ENCODE measurements at regions not wholly inside any gene's neighbourhood (a gene's known extent, or its start where the extent isn't known, plus 50 kb on each side); places are given as distances from the start of the nearest gene placed in this dataset.

- H3K9me3 ChIP-seq (ENCODE audit: insufficient read depth, low read depth, low read length) = no peaks in the 10 kb centered on the region
- H3K4me3 ChIP-seq (ENCODE audit: low read length, poor library complexity, severe bottlenecking) = no peak overlapping the region
- no peak overlapping the region for H3K9ac ChIP-seq (ENCODE audit: low read depth, low read length, poor library complexity, severe bottlenecking)
- H3K36me3 ChIP-seq (ENCODE audit: insufficient read depth, low read length) = no peaks in the 10 kb centered on the region
- no peak overlapping the region for H3K4me2 ChIP-seq (ENCODE audit: low read depth, low read length, poor library complexity, severe bottlenecking)
- H3K9me2 ChIP-seq (replicated peaks; ENCODE audit: low read depth, low read length) = no peaks in the 10 kb centered on the region
- no peaks in the 10 kb centered on the region for H4K20me1 ChIP-seq (ENCODE audit: insufficient read depth, low read length, poor library complexity, severe bottlenecking)
- no peaks in the 10 kb centered on the region for H3F3A ChIP-seq (ENCODE audit: low read depth)
- H3K27me3 ChIP-seq (ENCODE audit: insufficient read depth, low read length, poor library complexity, severe bottlenecking) = no peaks in the 10 kb centered on the region
- peaks cover 7% of the 10 kb centered on the region for H3K4me1 ChIP-seq (ENCODE audit: insufficient read depth, low read length, poor library complexity, severe bottlenecking)
- H2AFZ ChIP-seq (ENCODE audit: low read length) = no peak overlapping the region
- TF ChIP-seq EZH2phosphoT487 (IDR thresholded peaks at IDR 0.05; ENCODE audit: borderline replicate concordance) = no peak
- no peak for TF ChIP-seq CTCF (conservative IDR thresholded peaks at IDR 0.05; ENCODE audit: low read length)
- H3K79me2 ChIP-seq (ENCODE audit: insufficient read depth, low read length) = no peaks in the 10 kb centered on the region
Measured at GRCh38 chr1:244953901-244954300, 89.6 kb upstream of the HNRNPU start.

- Histone ChIP-seq H3K9me3 (ENCODE audit: insufficient read depth, low read depth, low read length) (no peaks in the 10 kb centered on the region), H4K20me1 (ENCODE audit: insufficient read depth, low read length, poor library complexity, severe bottlenecking) (no peaks in the 10 kb centered on the region), H3K9ac (ENCODE audit: low read depth, low read length, poor library complexity, severe bottlenecking) (no peak overlapping the region), H2AFZ (ENCODE audit: low read length) (no peak overlapping the region; the same call in 1 of the 2 replicates), H3K4me3 (ENCODE audit: low read length, poor library complexity, severe bottlenecking) (no peak overlapping the region), H3K4me2 (ENCODE audit: low read depth, low read length, poor library complexity, severe bottlenecking) (no peak overlapping the region), H3K9me2 (replicated peaks; ENCODE audit: low read depth, low read length) (no peaks in the 10 kb centered on the region), H3K4me1 (ENCODE audit: insufficient read depth, low read length, poor library complexity, severe bottlenecking) (peaks cover 6% of the 10 kb centered on the region), H3K36me3 (ENCODE audit: insufficient read depth, low read length) (no peaks in the 10 kb centered on the region), H3F3A (ENCODE audit: low read depth) (no peaks in the 10 kb centered on the region), H3K79me2 (ENCODE audit: insufficient read depth, low read length) (no peaks in the 10 kb centered on the region), H3K27me3 (ENCODE audit: insufficient read depth, low read length, poor library complexity, severe bottlenecking) (no peaks in the 10 kb centered on the region)
- no peak for TF ChIP-seq CTCF (conservative IDR thresholded peaks at IDR 0.05; ENCODE audit: low read length)
- no peak for TF ChIP-seq EZH2phosphoT487 (IDR thresholded peaks at IDR 0.05; ENCODE audit: borderline replicate concordance)
Measured at GRCh38 chr1:244952940-244953339, 88.6 kb upstream of the HNRNPU start.

DNA sequence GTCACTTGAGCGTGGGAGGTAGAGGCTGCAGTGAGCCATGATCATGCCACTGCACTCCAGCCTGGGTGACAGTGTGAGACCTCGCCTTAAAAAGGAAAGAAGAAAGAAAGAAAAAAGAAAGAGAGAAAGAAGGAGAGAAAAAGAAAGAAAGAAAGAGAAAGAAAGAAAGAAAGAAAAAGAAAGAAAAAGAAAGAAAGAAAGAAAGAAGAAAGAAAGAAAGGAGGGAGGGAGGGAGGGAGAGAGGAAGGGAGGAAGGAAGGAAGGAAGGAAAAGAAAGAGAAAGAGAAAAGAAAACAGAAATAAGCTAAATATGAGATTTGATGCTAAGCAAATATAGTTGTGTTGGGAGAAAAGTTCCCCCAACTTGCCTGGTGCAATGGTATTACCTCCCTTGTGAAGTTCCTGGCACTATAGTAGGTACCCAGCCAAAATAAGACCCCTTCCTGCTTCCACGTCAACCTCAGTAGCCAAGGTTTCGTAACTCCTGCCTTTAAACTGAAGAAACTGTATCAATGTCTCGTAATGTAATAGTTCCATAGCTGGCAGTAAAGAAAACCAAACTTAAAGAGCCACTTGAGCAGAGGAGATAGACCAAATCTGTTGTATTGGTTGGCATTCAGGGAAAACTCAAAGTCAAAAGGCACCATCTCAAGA lies 88.1 kb upstream of the HNRNPU start:
- Histone ChIP-seq H3K4me3 (ENCODE audit: low read length, poor library complexity, severe bottlenecking) (no peak overlapping the region), H3K27me3 (ENCODE audit: insufficient read depth, low read length, poor library complexity, severe bottlenecking) (no peaks in the 10 kb centered on the region), H2AFZ (ENCODE audit: low read length) (no peak overlapping the region), H3K9ac (ENCODE audit: low read depth, low read length, poor library complexity, severe bottlenecking) (no peak overlapping the region), H3K79me2 (ENCODE audit: insufficient read depth, low read length) (no peaks in the 10 kb centered on the region), H3F3A (ENCODE audit: low read depth) (no peaks in the 10 kb centered on the region), H4K20me1 (ENCODE audit: insufficient read depth, low read length, poor library complexity, severe bottlenecking) (no peaks in the 10 kb centered on the region), H3K9me2 (replicated peaks; ENCODE audit: low read depth, low read length) (no peaks in the 10 kb centered on the region), H3K4me1 (ENCODE audit: insufficient read depth, low read length, poor library complexity, severe bottlenecking) (peaks cover under 1% of the 10 kb centered on the region), H3K36me3 (ENCODE audit: insufficient read depth, low read length) (no peaks in the 10 kb centered on the region), H3K4me2 (ENCODE audit: low read depth, low read length, poor library complexity, severe bottlenecking) (no peak overlapping the region), H3K9me3 (ENCODE audit: insufficient read depth, low read depth, low read length) (no peaks in the 10 kb centered on the region)
- TF ChIP-seq CTCF (conservative IDR thresholded peaks at IDR 0.05; ENCODE audit: low read length) (no peak), EZH2phosphoT487 (IDR thresholded peaks at IDR 0.05; ENCODE audit: borderline replicate concordance) (no peak)

All from Loucy (cell line).